Neural progenitor cell (in vitro differentiated cells): ENCODE measurements at regions not wholly inside any gene's neighbourhood (a gene's known extent, or its start where the extent isn't known, plus 50 kb on each side); places are given as distances from the start of the nearest gene placed in this dataset.

Experiments
- DNase-seq: peaks from one replicate; pipeline ENCODE4 v3.0.0-alpha.2; 2016; ENCODE audit warnings: low spot score
- H2AFZ ChIP-seq: fragments of 200-600 bp; sonication (generic); replicated peaks from 2 replicates; pipeline ENCODE4 v1.6.1; 2016; ENCODE audit warnings: antibody characterized with exemption
- H3F3A ChIP-seq: fragments of 200-600 bp; sonication (generic); 2 replicates; pipeline ENCODE4 v1.6.1; 2016; ENCODE audit warnings: antibody characterized with exemption, low read depth
- H3K27ac ChIP-seq: fragments of 200-600 bp; sonication (generic); 2 replicates; pipeline ENCODE4 v1.5.1; 2016; ENCODE audit warnings: mild to moderate bottlenecking
- H3K27me3 ChIP-seq: fragments of 200-600 bp; sonication (generic); 2 replicates; pipeline ENCODE4 v1.6.1; 2016; ENCODE audit warnings: mild to moderate bottlenecking, moderate library complexity
- H3K36me3 ChIP-seq: fragments of 200-600 bp; sonication (generic); 2 replicates; pipeline ENCODE4 v1.5.1; 2016
- H3K4me1 ChIP-seq: fragments of 200-600 bp; sonication (generic); 2 replicates; pipeline ENCODE4 v1.6.1; 2016; ENCODE audit warnings: mixed run types
- H3K4me2 ChIP-seq: fragments of 200-600 bp; sonication (generic); 2 replicates; pipeline ENCODE4 v1.6.1; 2016
- H3K4me3 ChIP-seq: fragments of 200-600 bp; sonication (generic); 2 replicates; pipeline ENCODE4 v1.5.1; 2016
- H3K79me2 ChIP-seq: fragments of 200-600 bp; sonication (generic); 2 replicates; pipeline ENCODE4 v1.6.1; 2016; ENCODE audit warnings: low read depth
- H3K9ac ChIP-seq: fragments of 200-600 bp; sonication (generic); 2 replicates; pipeline ENCODE4 v1.6.1; 2016
- H3K9me3 ChIP-seq: fragments of 200-600 bp; sonication (generic); 2 replicates; pipeline ENCODE4 v1.5.1; 2016; ENCODE audit warnings: low read depth
- H4K20me1 ChIP-seq: fragments of 200-600 bp; sonication (generic); 2 replicates; pipeline ENCODE4 v1.6.1; 2016; ENCODE audit warnings: low read depth
- H3K27ac Mint-ChIP-seq: 3 replicates; pipeline ENCODE4 v1.8.0; 2021; ENCODE audit warnings: mixed read lengths
- H3K27me3 Mint-ChIP-seq: 2 replicates; pipeline ENCODE4 v1.8.0; 2022; ENCODE audit warnings: low read depth, mild to moderate bottlenecking, inconsistent platforms, moderate library complexity, mixed read lengths; ENCODE audit not compliant: insufficient read depth
- H3K36me3 Mint-ChIP-seq: 3 replicates; pipeline ENCODE4 v1.8.0; 2021; ENCODE audit warnings: mixed read lengths
- H3K4me1 Mint-ChIP-seq: 3 replicates; pipeline ENCODE4 v1.8.0; 2021; ENCODE audit warnings: mixed read lengths
- H3K4me3 Mint-ChIP-seq: 3 replicates; pipeline ENCODE4 v1.8.0; 2021; ENCODE audit warnings: mild to moderate bottlenecking, moderate library complexity, mixed read lengths
- H3K9me3 Mint-ChIP-seq: 3 replicates; pipeline ENCODE4 v1.8.0; 2020; ENCODE audit warnings: mixed read lengths
- EZH2 ChIP-seq: fragments of 200-600 bp; sonication (generic); IDR thresholded peaks from 2 replicates; pipeline ENCODE4 v1.6.1; 2017; ENCODE audit warnings: antibody characterized with exemption, mild to moderate bottlenecking, moderate library complexity
- EZH2phosphoT487 ChIP-seq: fragments of 200-600 bp; sonication (generic); IDR thresholded peaks from 2 replicates; pipeline ENCODE4 v1.6.1; 2017; ENCODE audit warnings: antibody characterized with exemption
- TF ChIP-seq, protein P1 (sequence below): fragments of 200-600 bp; sonication (generic); IDR thresholded peaks from 2 replicates; pipeline ENCODE4 v1.5.1; 2017; ENCODE audit warnings: antibody characterized with exemption, mild to moderate bottlenecking

DNA sequence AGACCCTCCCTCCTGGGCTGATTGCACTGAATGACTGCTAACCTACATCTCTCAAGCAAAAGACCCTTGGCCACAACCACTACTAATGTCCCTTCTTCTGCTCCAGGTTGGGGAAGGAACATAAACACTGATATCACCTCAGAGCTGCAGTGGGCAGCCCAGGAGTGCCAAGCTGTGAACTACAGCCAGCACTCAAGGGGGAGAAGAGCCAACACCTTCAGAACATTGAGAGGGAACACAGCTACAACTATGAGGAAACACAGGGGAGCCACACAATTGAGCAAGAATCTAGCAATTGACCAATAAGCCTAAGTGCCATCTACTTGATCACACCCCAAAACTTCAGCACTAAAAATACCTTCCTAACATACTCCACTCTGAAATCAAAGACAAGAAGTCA is 222.8 kb downstream of the SPATA18 start:
- Histone ChIP-seq H3K4me1 (no peaks in the 10 kb centered on the region), H3K4me2 (no peak overlapping the region), H3K9me3 (peaks cover 8% of the 10 kb centered on the region), H3K9ac (no peak overlapping the region), H4K20me1 (no peaks in the 10 kb centered on the region), H3K79me2 (no peaks in the 10 kb centered on the region), H3K27me3 (no peaks in the 10 kb centered on the region), H3K27ac (no peak overlapping the region), H3F3A (no peaks in the 10 kb centered on the region), H3K36me3 (no peaks in the 10 kb centered on the region), H2AFZ (no peak overlapping the region), H3K4me3 (no peak overlapping the region)
- TF ChIP-seq EZH2phosphoT487 = no peak
- TF ChIP-seq EZH2 = no peak
- TF ChIP-seq, protein P1, sequence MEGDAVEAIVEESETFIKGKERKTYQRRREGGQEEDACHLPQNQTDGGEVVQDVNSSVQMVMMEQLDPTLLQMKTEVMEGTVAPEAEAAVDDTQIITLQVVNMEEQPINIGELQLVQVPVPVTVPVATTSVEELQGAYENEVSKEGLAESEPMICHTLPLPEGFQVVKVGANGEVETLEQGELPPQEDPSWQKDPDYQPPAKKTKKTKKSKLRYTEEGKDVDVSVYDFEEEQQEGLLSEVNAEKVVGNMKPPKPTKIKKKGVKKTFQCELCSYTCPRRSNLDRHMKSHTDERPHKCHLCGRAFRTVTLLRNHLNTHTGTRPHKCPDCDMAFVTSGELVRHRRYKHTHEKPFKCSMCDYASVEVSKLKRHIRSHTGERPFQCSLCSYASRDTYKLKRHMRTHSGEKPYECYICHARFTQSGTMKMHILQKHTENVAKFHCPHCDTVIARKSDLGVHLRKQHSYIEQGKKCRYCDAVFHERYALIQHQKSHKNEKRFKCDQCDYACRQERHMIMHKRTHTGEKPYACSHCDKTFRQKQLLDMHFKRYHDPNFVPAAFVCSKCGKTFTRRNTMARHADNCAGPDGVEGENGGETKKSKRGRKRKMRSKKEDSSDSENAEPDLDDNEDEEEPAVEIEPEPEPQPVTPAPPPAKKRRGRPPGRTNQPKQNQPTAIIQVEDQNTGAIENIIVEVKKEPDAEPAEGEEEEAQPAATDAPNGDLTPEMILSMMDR = no peak
- Mint-ChIP-seq H3K36me3 (no peaks in the 10 kb centered on the region), H3K9me3 (peaks cover 22% of the 10 kb centered on the region), H3K27me3 (peaks cover 9% of the 10 kb centered on the region), H3K4me3 (no peak overlapping the region), H3K27ac (no peak overlapping the region), H3K4me1 (no peaks in the 10 kb centered on the region)
- no peak for DNase-seq

DNA sequence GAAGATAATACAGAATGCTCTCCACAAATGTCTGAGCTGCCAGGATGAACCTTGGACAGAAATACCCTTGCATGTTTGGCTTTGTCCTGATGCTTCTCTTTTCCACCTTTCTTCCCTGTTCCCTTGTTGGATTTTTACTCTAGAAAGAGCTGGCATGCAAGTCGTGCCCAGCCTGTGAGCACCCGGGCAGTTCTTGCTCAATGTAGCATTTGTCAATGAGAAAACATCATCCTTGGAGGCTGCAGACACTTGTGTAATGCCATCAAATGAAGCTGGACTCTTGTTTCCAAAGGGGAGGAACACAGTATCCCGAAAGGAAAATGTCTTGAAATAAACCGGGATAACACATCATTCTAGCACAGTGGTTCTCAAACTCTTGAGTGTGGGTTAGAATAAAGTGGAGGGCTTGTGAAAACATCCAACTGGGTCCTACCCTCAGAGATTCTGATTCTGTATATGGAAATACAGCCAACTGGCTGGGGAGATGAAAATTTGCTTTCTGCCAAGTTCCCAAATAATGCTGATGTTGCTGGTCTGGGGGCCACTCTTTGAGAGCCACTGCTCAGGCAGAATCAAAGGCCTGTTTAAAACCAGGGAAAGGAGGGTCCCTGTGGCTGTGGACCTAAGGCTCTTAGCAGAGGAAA is 237.2 kb downstream of the SPATA18 start:
- H3K4me1 Mint-ChIP-seq = peaks cover 19% of the 10 kb centered on the region
- no peak overlapping the region for H3K4me3 ChIP-seq
- H3K27me3 Mint-ChIP-seq = no peaks in the 10 kb centered on the region
- no peak overlapping the region for H3K4me3 Mint-ChIP-seq
- H3K27ac ChIP-seq = no peak overlapping the region
- DNase-seq = no peak
- H3K9me3 ChIP-seq = no peaks in the 10 kb centered on the region
- no peaks in the 10 kb centered on the region for H3K27me3 ChIP-seq
- H3K79me2 ChIP-seq = no peaks in the 10 kb centered on the region
- H2AFZ ChIP-seq = no peak overlapping the region
- no peaks in the 10 kb centered on the region for H3K9me3 Mint-ChIP-seq
- H3K4me1 ChIP-seq = no peaks in the 10 kb centered on the region
- H4K20me1 ChIP-seq = no peaks in the 10 kb centered on the region
- H3K36me3 Mint-ChIP-seq = no peaks in the 10 kb centered on the region
- H3K4me2 ChIP-seq = no peak overlapping the region
- no peak overlapping the region for H3K27ac Mint-ChIP-seq
- no peak overlapping the region for H3K9ac ChIP-seq
- TF ChIP-seq, protein P1 = no peak
- TF ChIP-seq EZH2phosphoT487 (no peak), EZH2 (no peak)
- no peaks in the 10 kb centered on the region for H3K36me3 ChIP-seq
- H3F3A ChIP-seq = no peaks in the 10 kb centered on the region

DNA sequence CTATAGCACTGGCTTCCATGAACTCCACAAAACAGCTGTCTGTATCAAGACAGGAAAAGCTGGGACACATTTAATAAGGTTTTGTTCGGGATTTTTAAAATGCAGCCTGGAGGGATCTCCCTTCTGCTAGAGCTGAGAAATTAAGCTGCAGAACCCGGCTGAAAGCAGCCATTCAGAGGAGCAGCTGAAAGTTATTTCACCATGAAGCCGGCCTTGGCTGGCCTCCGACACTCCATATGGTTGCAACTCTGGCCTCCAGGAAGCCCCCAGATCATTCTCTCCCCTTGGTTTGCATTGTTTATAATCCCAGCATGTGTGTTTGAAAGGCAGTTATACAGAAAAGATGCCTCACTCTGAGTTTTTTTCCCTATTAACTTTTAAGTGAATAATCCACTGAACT is 239.4 kb downstream of the SPATA18 start:
- no peak for TF ChIP-seq EZH2
- no peak for TF ChIP-seq EZH2phosphoT487
- TF ChIP-seq, protein P1 = no peak
- Histone ChIP-seq H3K79me2 (no peaks in the 10 kb centered on the region), H3K4me2 (no peak overlapping the region), H3K27me3 (no peaks in the 10 kb centered on the region), H3F3A (no peaks in the 10 kb centered on the region), H2AFZ (no peak overlapping the region), H3K9ac (no peak overlapping the region), H3K36me3 (no peaks in the 10 kb centered on the region), H3K27ac (no peak overlapping the region), H4K20me1 (no peaks in the 10 kb centered on the region), H3K4me1 (no peaks in the 10 kb centered on the region), H3K9me3 (no peaks in the 10 kb centered on the region), H3K4me3 (no peak overlapping the region)
- Mint-ChIP-seq H3K4me1 (peaks cover 19% of the 10 kb centered on the region), H3K9me3 (no peaks in the 10 kb centered on the region), H3K27ac (no peak overlapping the region), H3K27me3 (no peaks in the 10 kb centered on the region), H3K4me3 (no peak overlapping the region), H3K36me3 (no peaks in the 10 kb centered on the region)
- no peak for DNase-seq
